ENCODE measurements at regions not wholly inside any gene's neighbourhood (a gene's known extent, or its start where the extent isn't known, plus 50 kb on each side); places are given as distances from the start of the nearest gene placed in this dataset.

GRCh38 chr7:80316811-80317210 is 182.2 kb downstream of the GNAI1 start:
- no peaks in the 10 kb centered on the region for H3K79me2 ChIP-seq (ENCODE audit: low read depth)
- H3K4me1 ChIP-seq, result no peaks in the 10 kb centered on the region
- H4K20me1 ChIP-seq (ENCODE audit: low read depth), result no peaks in the 10 kb centered on the region
- no peak overlapping the region for H3K27ac ChIP-seq
- H3K4me1 Mint-ChIP-seq, result peaks cover 5% of the 10 kb centered on the region
- no peaks in the 10 kb centered on the region for H3K36me3 Mint-ChIP-seq
- H2AFZ ChIP-seq (replicated peaks), result no peak overlapping the region
- no peak overlapping the region for H3K4me3 ChIP-seq
- H3K36me3 ChIP-seq, result no peaks in the 10 kb centered on the region
- TF ChIP-seq EZH2phosphoT487 (IDR thresholded peaks at IDR 0.05), result no peak
- TF ChIP-seq CTCF (IDR thresholded peaks at IDR 0.05), result no peak
- no peak for TF ChIP-seq EZH2 (IDR thresholded peaks at IDR 0.05)
- no peak overlapping the region for H3K27ac Mint-ChIP-seq
- no peak overlapping the region for H3K4me2 ChIP-seq
- no peaks in the 10 kb centered on the region for H3K9me3 ChIP-seq (ENCODE audit: low read depth)
- H3K27me3 Mint-ChIP-seq (ENCODE audit: insufficient read depth, low read depth), result no peaks in the 10 kb centered on the region
- no peaks in the 10 kb centered on the region for H3K27me3 ChIP-seq
- no peak overlapping the region for H3K4me3 Mint-ChIP-seq
- H3F3A ChIP-seq (ENCODE audit: low read depth), result no peaks in the 10 kb centered on the region
- no peaks in the 10 kb centered on the region for H3K9me3 Mint-ChIP-seq
- DNase-seq (ENCODE audit: low spot score), result no peak
- no peak overlapping the region for H3K9ac ChIP-seq

GRCh38 chr7:80313716-80314115 is 179.1 kb downstream of the GNAI1 start:
- no peaks in the 10 kb centered on the region for H3K9me3 Mint-ChIP-seq
- no peak overlapping the region for H3K4me3 Mint-ChIP-seq
- no peak overlapping the region for H3K27ac ChIP-seq
- no peak overlapping the region for H3K4me2 ChIP-seq
- no peaks in the 10 kb centered on the region for H3K4me1 ChIP-seq
- no peak overlapping the region for H3K4me3 ChIP-seq
- no peaks in the 10 kb centered on the region for H3K27me3 Mint-ChIP-seq (ENCODE audit: insufficient read depth, low read depth)
- H3K36me3 Mint-ChIP-seq, result no peaks in the 10 kb centered on the region
- no peaks in the 10 kb centered on the region for H3K9me3 ChIP-seq (ENCODE audit: low read depth)
- H3K36me3 ChIP-seq, result no peaks in the 10 kb centered on the region
- H3K4me1 Mint-ChIP-seq, result peaks cover 5% of the 10 kb centered on the region
- H3K9ac ChIP-seq, result no peak overlapping the region
- H3F3A ChIP-seq (ENCODE audit: low read depth), result no peaks in the 10 kb centered on the region
- TF ChIP-seq EZH2 (IDR thresholded peaks at IDR 0.05) (no peak), EZH2phosphoT487 (IDR thresholded peaks at IDR 0.05) (no peak), CTCF (IDR thresholded peaks at IDR 0.05) (no peak)
- no peaks in the 10 kb centered on the region for H4K20me1 ChIP-seq (ENCODE audit: low read depth)
- H3K79me2 ChIP-seq (ENCODE audit: low read depth), result no peaks in the 10 kb centered on the region
- no peak for DNase-seq (ENCODE audit: low spot score)
- H3K27me3 ChIP-seq, result no peaks in the 10 kb centered on the region
- H3K27ac Mint-ChIP-seq, result no peak overlapping the region
- no peak overlapping the region for H2AFZ ChIP-seq (replicated peaks)

GRCh38 chr7:80313067-80313626 is 178.5 kb downstream of the GNAI1 start:
- H3K4me3 ChIP-seq, result no peak overlapping the region
- Mint-ChIP-seq H3K9me3 (no peaks in the 10 kb centered on the region), H3K4me3 (no peak overlapping the region), H3K36me3 (no peaks in the 10 kb centered on the region), H3K27me3 (ENCODE audit: insufficient read depth, low read depth) (no peaks in the 10 kb centered on the region), H3K4me1 (peaks cover 5% of the 10 kb centered on the region), H3K27ac (no peak overlapping the region)
- H2AFZ ChIP-seq (replicated peaks), result no peak overlapping the region
- no peak overlapping the region for H3K27ac ChIP-seq
- no peak overlapping the region for H3K4me2 ChIP-seq
- no peaks in the 10 kb centered on the region for H4K20me1 ChIP-seq (ENCODE audit: low read depth)
- H3K79me2 ChIP-seq (ENCODE audit: low read depth), result no peaks in the 10 kb centered on the region
- no peaks in the 10 kb centered on the region for H3K4me1 ChIP-seq
- no peak for DNase-seq (ENCODE audit: low spot score)
- TF ChIP-seq EZH2 (IDR thresholded peaks at IDR 0.05), result no peak
- no peak for TF ChIP-seq EZH2phosphoT487 (IDR thresholded peaks at IDR 0.05)
- no peak for TF ChIP-seq CTCF (IDR thresholded peaks at IDR 0.05)
- H3F3A ChIP-seq (ENCODE audit: low read depth), result no peaks in the 10 kb centered on the region
- no peaks in the 10 kb centered on the region for H3K27me3 ChIP-seq
- H3K9me3 ChIP-seq (ENCODE audit: low read depth), result no peaks in the 10 kb centered on the region
- no peak overlapping the region for H3K9ac ChIP-seq
- H3K36me3 ChIP-seq, result no peaks in the 10 kb centered on the region

All from neural progenitor cell (in vitro differentiated cells).